IMR-90 (cell line): ENCODE measurements at regions not wholly inside any gene's neighbourhood (a gene's known extent, or its start where the extent isn't known, plus 50 kb on each side); places are given as distances from the start of the nearest gene placed in this dataset.

Source experiments
- ATAC-seq: fragments of 200-7000 bp; cut with Tn5 transposase; 2 replicates; pipeline ENCODE4 v1.9.1; 2020; ENCODE audit warnings: low read depth, mild to moderate bottlenecking, moderate library complexity
- BruUV-seq: library from RNA; stranded (reverse); fragments of 400-500 nt; replicated peaks from 2 replicates; lab custom pipeline; 2021; lab: Mats Ljungman, UMichigan
- CTCF ChIA-PET: fragments of 300-600 bp; formaldehyde crosslinking; extraction: SDS; loops from one replicate; lab custom pipeline; 2021; ENCODE audit warnings: antibody characterized with exemption; lab: Yijun Ruan, JAX
- POLR2A ChIA-PET: fragments of 300-600 bp; sonication (Branson Sonifier 250); formaldehyde crosslinking; loops from one replicate; lab custom pipeline; 2022; ENCODE audit warnings: antibody characterized with exemption; ENCODE audit not compliant: unreplicated experiment; lab: Charles Lee
- DNase-seq: peaks from one replicate; pipeline ENCODE4 v3.0.0; 2013
- H2AFZ ChIP-seq: replicated peaks from 2 replicates; pipeline ENCODE3; 2013; ENCODE audit warnings: low read length, mild to moderate bottlenecking; ENCODE audit not compliant: poor library complexity
- H2AK5ac ChIP-seq: 2 replicates; pipeline ENCODE4 v1.6.1; 2013; ENCODE audit warnings: low read depth, low read length, inconsistent platforms
- H2AK9ac ChIP-seq: replicated peaks from 2 replicates; pipeline ENCODE3; 2013; ENCODE audit warnings: mild to moderate bottlenecking, low read depth, low read length, moderate library complexity; ENCODE audit not compliant: poor library complexity
- H2BK120ac ChIP-seq: 2 replicates; pipeline ENCODE4 v1.6.1; 2013; ENCODE audit warnings: low read depth, low read length, inconsistent platforms
- H2BK15ac ChIP-seq: 3 replicates; pipeline ENCODE4 v1.6.1; 2013; ENCODE audit warnings: low read depth, low read length, inconsistent platforms
- H2BK20ac ChIP-seq: 2 replicates; pipeline ENCODE4 v1.6.1; 2013; ENCODE audit warnings: low read depth, mild to moderate bottlenecking, inconsistent platforms, low read length, moderate library complexity
- H2BK5ac ChIP-seq: 2 replicates; pipeline ENCODE4 v1.6.1; 2013; ENCODE audit warnings: mild to moderate bottlenecking, low read depth, low read length, inconsistent platforms; ENCODE audit not compliant: poor library complexity, severe bottlenecking
- H3K14ac ChIP-seq: replicated peaks from 2 replicates; pipeline ENCODE4 v1.6.1; 2013; ENCODE audit warnings: low read depth, low read length, inconsistent platforms
- H3K18ac ChIP-seq: 2 replicates; pipeline ENCODE4 v1.6.1; 2013; ENCODE audit warnings: low read depth, low read length, control low read depth
- H3K23ac ChIP-seq: 2 replicates; pipeline ENCODE4 v1.6.1; 2013; ENCODE audit warnings: low read depth, low read length, inconsistent platforms
- H3K27ac ChIP-seq: 2 replicates; pipeline ENCODE4 v1.5.1; 2013; ENCODE audit warnings: mild to moderate bottlenecking, control low read depth, low read length; ENCODE audit not compliant: insufficient read depth
- H3K27me3 ChIP-seq: 2 replicates; pipeline ENCODE4 v1.6.1; 2013; ENCODE audit warnings: low read length; ENCODE audit not compliant: control insufficient read depth, insufficient read depth
- H3K36me3 ChIP-seq: 2 replicates; pipeline ENCODE4 v1.6.1; 2013; ENCODE audit warnings: low read length, mixed read lengths; ENCODE audit not compliant: control insufficient read depth, insufficient read depth
- H3K4ac ChIP-seq: 2 replicates; pipeline ENCODE4 v1.6.1; 2013; ENCODE audit warnings: low read depth, low read length, inconsistent platforms
- H3K4me1 ChIP-seq: 2 replicates; pipeline ENCODE4 v1.6.1; 2013; ENCODE audit warnings: low read length, mixed read lengths; ENCODE audit not compliant: control insufficient read depth, insufficient read depth
- H3K4me2 ChIP-seq: 2 replicates; pipeline ENCODE4 v1.6.1; 2013; ENCODE audit warnings: low read depth, mild to moderate bottlenecking, control low read depth, low read length, moderate library complexity
- H3K4me3 ChIP-seq: 2 replicates; pipeline ENCODE4 v1.5.1; 2013; ENCODE audit warnings: low read depth, mild to moderate bottlenecking, control low read depth, low read length, moderate library complexity; ENCODE audit not compliant: insufficient read depth
- H3K56ac ChIP-seq: 2 replicates; pipeline ENCODE4 v1.6.1; 2013; ENCODE audit warnings: low read length, inconsistent platforms; ENCODE audit not compliant: insufficient read depth; ENCODE audit errors: extremely low read depth
- H3K79me1 ChIP-seq, 2 experiments: 2 replicates each; pipeline ENCODE4 v1.6.1; 2013; ENCODE audit warnings: low read length in 2 of 2, inconsistent platforms in 1 of 2, low read depth in 1 of 2
- H3K9ac ChIP-seq: 2 replicates; pipeline ENCODE4 v1.6.1; 2013; ENCODE audit warnings: low read depth, low read length, control low read depth
- H3K9me1 ChIP-seq: 2 replicates; pipeline ENCODE4 v1.6.1; 2013; ENCODE audit warnings: low read length, inconsistent platforms; ENCODE audit not compliant: insufficient read depth
- H3K9me3 ChIP-seq: 2 replicates; pipeline ENCODE4 v1.6.1; 2013; ENCODE audit warnings: low read length; ENCODE audit not compliant: control insufficient read depth, insufficient read depth
- H4K20me1 ChIP-seq: 2 replicates; pipeline ENCODE4 v1.6.1; 2013; ENCODE audit warnings: low read length, inconsistent platforms; ENCODE audit not compliant: insufficient read depth
- H4K5ac ChIP-seq: 2 replicates; pipeline ENCODE4 v1.6.1; 2013; ENCODE audit warnings: mild to moderate bottlenecking, low read depth, low read length, control low read depth
- H4K8ac ChIP-seq, 2 experiments: 2 replicates each; pipeline ENCODE4 v1.6.1; 2013; ENCODE audit warnings: low read depth in 2 of 2, low read length in 2 of 2, control low read depth in 1 of 2, inconsistent platforms in 1 of 2
- H4K91ac ChIP-seq: 2 replicates; pipeline ENCODE4 v1.6.1; 2013; ENCODE audit warnings: low read depth, low read length, inconsistent platforms; ENCODE audit not compliant: insufficient read depth
- BHLHE40 ChIP-seq: fragments of 150-350 bp; IDR thresholded peaks from 2 replicates; pipeline ENCODE4 v1.6.1; 2016; ENCODE audit warnings: mild to moderate bottlenecking, low read depth, low read length
- CEBPB ChIP-seq: IDR thresholded peaks from 2 replicates; pipeline ENCODE4 v1.6.1; 2012; ENCODE audit warnings: low read depth, low read length, improper control_type of control experiment
- CHD1 ChIP-seq: IDR thresholded peaks from 2 replicates; pipeline ENCODE4 v1.6.1; 2012; ENCODE audit warnings: low read depth, low read length, improper control_type of control experiment
- CTCF ChIP-seq: conservative IDR thresholded peaks from 2 replicates; pipeline ENCODE4 v1.5.1; 2012; ENCODE audit warnings: mild to moderate bottlenecking, low read depth, low read length, improper control_type of control experiment
- ELK1 ChIP-seq: fragments of 150-350 bp; IDR thresholded peaks from 2 replicates; pipeline ENCODE4 v1.6.1; 2016; ENCODE audit warnings: low read depth, mild to moderate bottlenecking, low read length, moderate library complexity, borderline replicate concordance
- FOS ChIP-seq: fragments of 150-350 bp; IDR thresholded peaks from 2 replicates; pipeline ENCODE4 v1.6.1; 2016; ENCODE audit warnings: low read depth, low read length
- MAFK ChIP-seq: IDR thresholded peaks from 2 replicates; pipeline ENCODE4 v1.6.1; 2012; ENCODE audit warnings: low read depth, low read length, improper control_type of control experiment
- MAZ ChIP-seq: IDR thresholded peaks from 2 replicates; pipeline ENCODE4 v1.6.1; 2012; ENCODE audit warnings: low read depth, mild to moderate bottlenecking, low read length, improper control_type of control experiment, moderate library complexity, borderline replicate concordance
- MXI1 ChIP-seq: IDR thresholded peaks from 2 replicates; pipeline ENCODE4 v1.6.1; 2012; ENCODE audit warnings: low read depth, mild to moderate bottlenecking, low read length, moderate library complexity, borderline replicate concordance
- NFE2L2 ChIP-seq: fragments of 150-350 bp; IDR thresholded peaks from 2 replicates; pipeline ENCODE4 v1.6.1; 2016; ENCODE audit warnings: low read depth, mild to moderate bottlenecking, low read length
- POLR2A ChIP-seq: IDR thresholded peaks from 2 replicates; pipeline ENCODE4 v1.6.1; 2012; ENCODE audit warnings: mild to moderate bottlenecking, low read depth, low read length
- RAD21 ChIP-seq: IDR thresholded peaks from 2 replicates; pipeline ENCODE4 v1.6.1; 2012; ENCODE audit warnings: low read length, improper control_type of control experiment
- RCOR1 ChIP-seq: IDR thresholded peaks from 2 replicates; pipeline ENCODE4 v1.6.1; 2012; ENCODE audit warnings: mild to moderate bottlenecking, low read length, improper control_type of control experiment; ENCODE audit not compliant: insufficient replicate concordance
- RFX5 ChIP-seq: IDR thresholded peaks from 2 replicates; pipeline ENCODE4 v1.8.0; 2012; ENCODE audit warnings: low read depth, mild to moderate bottlenecking, low read length, moderate library complexity
- SMC3 ChIP-seq: fragments of 150-350 bp; IDR thresholded peaks from 2 replicates; pipeline ENCODE4 v1.6.1; 2016; ENCODE audit warnings: low read depth, mild to moderate bottlenecking, antibody characterized with exemption, low read length, moderate library complexity
- USF2 ChIP-seq: fragments of 150-350 bp; IDR thresholded peaks from 2 replicates; pipeline ENCODE4 v1.6.1; 2017; ENCODE audit warnings: mild to moderate bottlenecking, antibody characterized with exemption, low read length, low read depth
- WGBS, 2 experiments: methylation state at CpG; one replicate each; pipeline versions ENCODE4 v1.1.5 to v1.1.7; 2013; ENCODE audit warnings: missing lambda C conversion rate in 2 of 2; ENCODE audit not compliant: insufficient read length in 1 of 2; ENCODE audit errors: extremely low coverage in 2 of 2; 5-methylcytosine and 5-hydroxymethylcytosine counted together
- dilution Hi-C: fragments of 300-500 bp; cut with HindIII; formaldehyde crosslinking; loops from one replicate; pipeline ENCODE4 v1.14.3; 2018; ENCODE audit warnings: low sequenced_read_pairs; ENCODE audit not compliant: unreplicated experiment
- in situ Hi-C: fragments of 300-500 bp; cut with MboI; formaldehyde crosslinking; loops from 3 replicates; pipeline ENCODE4 v1.14.3; 2019; ENCODE audit warnings: low sequenced_read_pairs, inconsistent platforms, mixed read lengths
- intact Hi-C: fragments of 100-400 bp; cut with micrococcal nuclease; formaldehyde crosslinking; loops from 2 replicates; pipeline ENCODE4 v1.10.0; 2022

GRCh38 chr5:148012801-148013200 lies 51.0 kb upstream of the SPINK5 start:
- no peak overlapping the region for H3K4ac ChIP-seq
- no peak for ATAC-seq
- H3K9ac ChIP-seq = no peak overlapping the region
- TF ChIP-seq MXI1 = no peak
- no peak for TF ChIP-seq POLR2A
- no peak for TF ChIP-seq MAFK
- TF ChIP-seq SMC3 = no peak
- TF ChIP-seq MAZ = no peak
- TF ChIP-seq BHLHE40 = no peak
- TF ChIP-seq ELK1 = no peak
- no peak for TF ChIP-seq NFE2L2
- no peak for TF ChIP-seq CEBPB
- no peak for TF ChIP-seq CHD1
- no peak for TF ChIP-seq RFX5
- TF ChIP-seq FOS = no peak
- no peak for TF ChIP-seq USF2
- no peak for TF ChIP-seq RAD21
- TF ChIP-seq RCOR1 = no peak
- TF ChIP-seq CTCF = no peak
- H2BK20ac ChIP-seq = no peak overlapping the region
- POLR2A ChIA-PET = no interaction called here
- no peak overlapping the region for H4K8ac ChIP-seq
- no peaks in the 10 kb centered on the region for H3K27me3 ChIP-seq
- H4K20me1 ChIP-seq = no peaks in the 10 kb centered on the region
- no peak overlapping the region for H2AK9ac ChIP-seq
- WGBS, 2 experiments = 20% methylated on average over 1 of the region's 3 CpGs; no CpG with 5 or more reads in 1 of the 2 experiments
- no peaks in the 10 kb centered on the region for H3K36me3 ChIP-seq
- H4K91ac ChIP-seq = no peak overlapping the region
- H3K4me3 ChIP-seq = no peak overlapping the region
- no peaks in the 10 kb centered on the region for H3K9me1 ChIP-seq
- H3K56ac ChIP-seq = no peak overlapping the region
- no peaks in the 10 kb centered on the region for H3K79me1 ChIP-seq
- CTCF ChIA-PET = no interaction called here
- DNase-seq = no peak
- no peak overlapping the region for H3K18ac ChIP-seq
- H2BK120ac ChIP-seq = no peak overlapping the region
- no peaks in the 10 kb centered on the region for H3K4me1 ChIP-seq
- H2AK5ac ChIP-seq = no peak overlapping the region
- H2BK15ac ChIP-seq = no peak overlapping the region
- intact Hi-C loops (no loop called here), in situ Hi-C loops (no loop called here), dilution Hi-C loops (no loop called here)
- no peak overlapping the region for H3K14ac ChIP-seq
- no peak overlapping the region for H2AFZ ChIP-seq
- no peak overlapping the region for H3K4me2 ChIP-seq
- H3K23ac ChIP-seq = no peak overlapping the region
- no peak overlapping the region for H2BK5ac ChIP-seq
- no TSS peak for BruUV-seq
- H3K9me3 ChIP-seq = no peaks in the 10 kb centered on the region
- H4K5ac ChIP-seq = no peak overlapping the region
- H3K27ac ChIP-seq = no peak overlapping the region
